ENCODE measurements at regions not wholly inside any gene's neighbourhood (a gene's known extent, or its start where the extent isn't known, plus 50 kb on each side); places are given as distances from the start of the nearest gene placed in this dataset.
A peak's percentile ranks its signal among the peaks of the same experiment; 100 is the strongest.

DNA sequence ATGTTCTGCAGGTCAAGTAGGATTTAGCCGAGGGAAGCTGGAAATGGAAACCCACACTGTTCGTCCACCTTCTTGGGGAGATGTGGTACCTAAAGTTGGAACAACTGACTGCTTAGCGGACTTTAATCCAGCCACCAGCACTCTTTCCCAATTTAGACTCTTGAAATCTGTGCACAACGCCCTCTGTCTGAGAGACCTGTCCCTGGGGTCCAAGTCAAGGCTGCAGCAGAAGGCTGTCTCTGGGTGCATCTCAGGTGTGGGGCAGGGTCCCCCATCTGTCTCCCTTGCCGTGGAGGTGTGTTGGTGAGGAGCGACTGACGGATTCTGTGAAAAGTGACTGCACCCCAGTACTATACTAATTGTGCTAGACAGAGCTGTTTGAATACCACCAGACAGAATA is 168.2 kb upstream of the CADM1 start:
- Histone ChIP-seq H3K4me3 (no peak overlapping the region), H3K9me3 (no peaks in the 10 kb centered on the region), H3K4me1 (no peaks in the 10 kb centered on the region), H3K27ac (no peak overlapping the region), H3K36me3 (ENCODE audit: insufficient read depth in 1 of 2, low read depth in 1 of 2) (no peaks in the 10 kb centered on the region), H3K27me3 (ENCODE audit: insufficient read depth in 3 of 3, low read length in 2 of 3) (no peaks in the 10 kb centered on the region)
- 80 to 96% (median 92%) methylated on average over 7 of the region's 7 CpGs for WGBS, 3 donors
- DNase-seq (no peak), ATAC-seq (no peak)
- intact Hi-C loops (cut with DNase I), result no loop called here
- TF ChIP-seq, protein P1, sequence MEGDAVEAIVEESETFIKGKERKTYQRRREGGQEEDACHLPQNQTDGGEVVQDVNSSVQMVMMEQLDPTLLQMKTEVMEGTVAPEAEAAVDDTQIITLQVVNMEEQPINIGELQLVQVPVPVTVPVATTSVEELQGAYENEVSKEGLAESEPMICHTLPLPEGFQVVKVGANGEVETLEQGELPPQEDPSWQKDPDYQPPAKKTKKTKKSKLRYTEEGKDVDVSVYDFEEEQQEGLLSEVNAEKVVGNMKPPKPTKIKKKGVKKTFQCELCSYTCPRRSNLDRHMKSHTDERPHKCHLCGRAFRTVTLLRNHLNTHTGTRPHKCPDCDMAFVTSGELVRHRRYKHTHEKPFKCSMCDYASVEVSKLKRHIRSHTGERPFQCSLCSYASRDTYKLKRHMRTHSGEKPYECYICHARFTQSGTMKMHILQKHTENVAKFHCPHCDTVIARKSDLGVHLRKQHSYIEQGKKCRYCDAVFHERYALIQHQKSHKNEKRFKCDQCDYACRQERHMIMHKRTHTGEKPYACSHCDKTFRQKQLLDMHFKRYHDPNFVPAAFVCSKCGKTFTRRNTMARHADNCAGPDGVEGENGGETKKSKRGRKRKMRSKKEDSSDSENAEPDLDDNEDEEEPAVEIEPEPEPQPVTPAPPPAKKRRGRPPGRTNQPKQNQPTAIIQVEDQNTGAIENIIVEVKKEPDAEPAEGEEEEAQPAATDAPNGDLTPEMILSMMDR (IDR thresholded peaks at IDR 0.05), result no peak

DNA sequence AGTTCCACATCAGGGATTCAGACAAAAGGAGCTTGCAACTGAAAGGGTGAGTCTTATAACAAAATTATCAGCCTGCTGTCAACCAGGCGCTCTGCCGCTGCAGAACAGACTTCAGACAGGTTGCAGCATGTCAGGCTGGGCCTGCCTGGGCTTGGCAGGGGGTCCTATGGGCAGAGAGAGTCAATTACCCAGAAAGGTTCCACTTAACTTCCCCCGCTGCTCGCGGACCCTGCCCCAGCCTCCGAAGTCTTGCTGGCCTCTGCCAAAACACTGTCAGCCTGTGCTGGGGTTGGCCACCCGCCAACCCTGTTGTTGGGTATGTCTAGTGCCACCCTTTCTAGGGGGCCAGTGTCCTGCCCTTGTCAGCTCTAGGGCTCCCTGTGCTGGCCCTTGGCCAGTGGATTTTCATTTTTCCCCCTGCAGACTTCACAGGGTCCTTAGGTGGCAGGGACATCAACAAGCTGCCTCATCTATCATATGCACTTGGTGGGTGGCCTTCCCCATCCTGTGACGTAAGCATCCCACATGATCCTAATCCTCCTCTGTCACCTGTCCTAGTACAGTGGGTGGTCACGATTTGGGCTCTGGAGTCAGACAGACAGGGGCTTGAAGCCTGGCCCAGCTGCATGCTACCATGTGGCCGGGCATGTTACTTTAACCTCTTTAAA is 166.5 kb upstream of the CADM1 start:
- Histone ChIP-seq H3K27me3 (ENCODE audit: insufficient read depth in 3 of 3, low read length in 2 of 3) (no peaks in the 10 kb centered on the region), H3K36me3 (ENCODE audit: insufficient read depth in 1 of 2, low read depth in 1 of 2) (no peaks in the 10 kb centered on the region), H3K9me3 (no peaks in the 10 kb centered on the region), H3K4me1 (no peaks in the 10 kb centered on the region), H3K4me3 (no peak overlapping the region), H3K27ac (no peak overlapping the region)
- 73 to 79% (median 76%) methylated on average over 10 of the region's 10 CpGs for WGBS, 3 donors
- intact Hi-C loops (cut with DNase I), result no loop called here
- DNase-seq, result no peak
- TF ChIP-seq, protein P1 (IDR thresholded peaks at IDR 0.05), result no peak
- no peak for ATAC-seq

DNA sequence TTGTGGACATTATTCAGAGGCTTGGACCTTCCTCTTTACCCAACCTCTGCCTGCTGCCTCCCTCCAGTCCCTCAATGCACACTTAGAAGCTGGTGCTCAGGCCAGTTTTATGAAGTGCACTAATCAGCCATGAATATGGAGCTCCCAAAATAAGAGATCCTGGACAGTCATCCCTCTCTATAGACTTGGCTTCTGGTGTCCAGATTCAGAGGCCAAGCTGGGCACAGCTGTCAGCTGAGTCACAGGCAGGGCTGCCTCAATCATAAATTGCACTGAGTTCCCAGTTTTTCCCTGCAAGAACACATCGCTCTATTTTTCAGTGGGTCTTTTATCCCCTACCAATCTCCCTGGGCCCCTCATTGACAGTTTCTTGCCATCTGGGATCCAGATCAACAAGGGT is 161.7 kb upstream of the CADM1 start:
- Histone ChIP-seq H3K4me1 (no peaks in the 10 kb centered on the region), H3K27ac (no peak overlapping the region), H3K36me3 (ENCODE audit: insufficient read depth in 1 of 2, low read depth in 1 of 2) (no peaks in the 10 kb centered on the region), H3K27me3 (ENCODE audit: insufficient read depth in 3 of 3, low read length in 2 of 3) (no peaks in the 10 kb centered on the region), H3K4me3 (no peak overlapping the region), H3K9me3 (no peaks in the 10 kb centered on the region)
- intact Hi-C loops (cut with DNase I), result loop anchor here in 1 of 2 donors (10.0 kb wide), 1 partner anchor 341 kb away; no protein-coding TSS in a partner anchor
- TF ChIP-seq, protein P1 (IDR thresholded peaks at IDR 0.05), result no peak
- DNase-seq (no peak), ATAC-seq (peak; percentile 75 to 87 (median 79))
- WGBS, 3 donors, result 54 to 88% (median 63%) methylated on average over 1 of the region's 1 CpG

DNA sequence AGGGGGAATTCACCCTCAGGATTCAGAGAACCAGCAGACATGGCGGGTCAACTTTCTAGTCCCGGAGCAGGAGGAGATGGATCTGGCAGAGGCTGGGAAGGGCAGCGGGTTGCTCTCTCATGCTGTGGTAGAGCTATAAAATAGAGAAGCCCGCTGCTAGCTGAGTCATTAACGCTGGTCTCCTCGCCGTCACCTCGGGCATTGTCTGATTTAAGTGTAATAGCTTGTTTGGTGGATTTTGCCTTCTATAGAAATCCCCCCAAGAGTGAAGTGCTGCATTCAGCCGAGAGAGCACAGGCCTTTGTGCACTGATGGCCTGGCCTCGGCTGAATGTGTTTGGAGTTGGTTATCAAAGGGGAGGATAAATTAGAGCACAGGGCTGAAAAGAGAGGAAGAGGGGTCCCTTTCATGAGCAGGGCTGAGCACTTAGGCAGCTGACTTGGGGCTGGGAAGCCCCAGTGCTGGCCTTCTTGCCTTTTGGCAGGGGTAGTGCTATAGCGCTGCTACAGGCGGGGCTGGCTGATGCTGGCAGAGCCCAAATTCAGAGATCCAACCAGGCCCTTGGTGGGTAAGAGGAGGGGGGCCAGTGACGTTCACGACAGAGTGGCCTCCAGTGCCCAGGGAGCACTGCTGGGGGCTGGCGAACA is 161.1 kb upstream of the CADM1 start:
- Histone ChIP-seq H3K27me3 (ENCODE audit: insufficient read depth in 3 of 3, low read length in 2 of 3) (peaks cover 0 to 6% (median 0%) of the 10 kb centered on the region in 3 donors), H3K4me3 (no peak overlapping the region), H3K4me1 (no peaks in the 10 kb centered on the region), H3K9me3 (no peaks in the 10 kb centered on the region), H3K27ac (no peak overlapping the region), H3K36me3 (ENCODE audit: insufficient read depth in 1 of 2, low read depth in 1 of 2) (no peaks in the 10 kb centered on the region)
- TF ChIP-seq, protein P1 (IDR thresholded peaks at IDR 0.05), result no peak
- no peak for ATAC-seq
- 79 to 81% (median 80%) methylated on average over 15 of the region's 15 CpGs for WGBS, 3 donors
- DNase-seq, result no peak
- intact Hi-C loops (cut with DNase I), result loop anchor here in 1 of 2 donors (10.0 kb wide), 1 partner anchor 340 kb away; no protein-coding TSS in a partner anchor
